ENCODE measurements at regions not wholly inside any gene's neighbourhood (a gene's known extent, or its start where the extent isn't known, plus 50 kb on each side); places are given as distances from the start of the nearest gene placed in this dataset.

- TF ChIP-seq PBX3 (IDR thresholded peaks at IDR 0.05) (no peak), RFX5 (IDR thresholded peaks at IDR 0.05; ENCODE audit: low read length) (no peak), GATA2 (CRISPR knock-in tag; IDR thresholded peaks at IDR 0.05) (no peak), EZH2phosphoT487 (IDR thresholded peaks at IDR 0.05; ENCODE audit: borderline replicate concordance, low read depth) (no peak), RCOR1 (IDR thresholded peaks at IDR 0.05; ENCODE audit: low read length) (no peak), USF2 (IDR thresholded peaks at IDR 0.05; ENCODE audit: borderline replicate concordance, low read depth, low read length) (no peak), POLR2AphosphoS5 (IDR thresholded peaks at IDR 0.05; ENCODE audit: low read depth, low read length) (no peak), FOXM1 (IDR thresholded peaks at IDR 0.05; ENCODE audit: low read depth) (no peak), GABPA (IDR thresholded peaks at IDR 0.05; ENCODE audit: low read depth) (no peak)
These were observed 287.0 kb downstream of the FGF9 start (continued) for GRCh38 chr13:21957833-21958232.

- CTCF ChIA-PET, result no interaction called here
These were observed 289.2 kb downstream of the FGF9 start for GRCh38 chr13:21960108-21960507.

More at GRCh38 chr13:21960108-21960507, 289.2 kb downstream of the FGF9 start:
- Histone ChIP-seq H4K20me1 (ENCODE audit: insufficient read depth) (no peaks in the 10 kb centered on the region), H3K9ac (no peak overlapping the region), H3K9me2 (no peaks in the 10 kb centered on the region), H3K4me2 (no peak overlapping the region), H3K36me3 (replicated peaks in 1 of 2; ENCODE audit: control insufficient read depth in 1 of 2, insufficient read depth in 2 of 2, low read length in 1 of 2) (no peaks in the 10 kb centered on the region), H2AFZ (ENCODE audit: low read depth) (no peak overlapping the region), H3K27ac (ENCODE audit: low read depth in 2 of 2, low read length in 1 of 2) (no peak overlapping the region), H3F3A (replicated peaks; ENCODE audit: insufficient read depth) (no peaks in the 10 kb centered on the region), H3K4me3 (ENCODE audit: low read depth in 2 of 2, low read length in 1 of 2) (no peak overlapping the region), H3K4me1 (ENCODE audit: control insufficient read depth in 1 of 2, insufficient read depth in 2 of 2, low read depth in 1 of 2, low read length in 1 of 2) (no peaks in the 10 kb centered on the region), H3K9me3 (no peaks in the 10 kb centered on the region), H3K27me3 (ENCODE audit: insufficient read depth) (no peaks in the 10 kb centered on the region), H3K79me2 (ENCODE audit: insufficient read depth) (no peaks in the 10 kb centered on the region)
- TF ChIP-seq EP300 (IDR thresholded peaks at IDR 0.05; ENCODE audit: borderline replicate concordance in 1 of 2, low read depth in 1 of 2, low read length in 1 of 2) (no peak), RAD21 (IDR thresholded peaks at IDR 0.05; ENCODE audit: low read length) (no peak), RCOR1 (IDR thresholded peaks at IDR 0.05; ENCODE audit: low read length) (no peak), FOXM1 (IDR thresholded peaks at IDR 0.05; ENCODE audit: low read depth) (no peak), USF1 (IDR thresholded peaks at IDR 0.05; ENCODE audit: borderline replicate concordance, low read depth) (no peak), FOXJ3 (CRISPR knock-in tag; IDR thresholded peaks at IDR 0.05) (no peak), NFIC (IDR thresholded peaks at IDR 0.05; ENCODE audit: borderline replicate concordance) (no peak), GABPA (IDR thresholded peaks at IDR 0.05; ENCODE audit: low read depth) (no peak), PBX3 (IDR thresholded peaks at IDR 0.05) (no peak), FOSL2 (IDR thresholded peaks at IDR 0.05; ENCODE audit: borderline replicate concordance, low read depth) (no peak), RFX5 (IDR thresholded peaks at IDR 0.05; ENCODE audit: low read length) (no peak), TCF12 (IDR thresholded peaks at IDR 0.05) (no peak), MEF2A (IDR thresholded peaks at IDR 0.05; ENCODE audit: borderline replicate concordance, low read depth) (no peak), RXRA (IDR thresholded peaks at IDR 0.05; ENCODE audit: borderline replicate concordance, low read depth) (no peak), JUND (IDR thresholded peaks at IDR 0.05) (no peak), SIN3A (IDR thresholded peaks at IDR 0.05; ENCODE audit: borderline replicate concordance, low read depth, low read length) (no peak)
- POLR2A ChIA-PET, result no interaction called here
- 25% methylated on average over 3 of the region's 3 CpGs for WGBS (ENCODE audit: low lambda C conversion rate)
- DNase-seq, result no peak

Measured in SK-N-SH (cell line).